ENCODE measurements at regions not wholly inside any gene's neighbourhood (a gene's known extent, or its start where the extent isn't known, plus 50 kb on each side); places are given as distances from the start of the nearest gene placed in this dataset.
"Not testable (repeated sequence)": the region's sequence is repeated elsewhere in the genome, so short reads cannot be mapped to it uniquely, and the experiment has no call there.

DNA sequence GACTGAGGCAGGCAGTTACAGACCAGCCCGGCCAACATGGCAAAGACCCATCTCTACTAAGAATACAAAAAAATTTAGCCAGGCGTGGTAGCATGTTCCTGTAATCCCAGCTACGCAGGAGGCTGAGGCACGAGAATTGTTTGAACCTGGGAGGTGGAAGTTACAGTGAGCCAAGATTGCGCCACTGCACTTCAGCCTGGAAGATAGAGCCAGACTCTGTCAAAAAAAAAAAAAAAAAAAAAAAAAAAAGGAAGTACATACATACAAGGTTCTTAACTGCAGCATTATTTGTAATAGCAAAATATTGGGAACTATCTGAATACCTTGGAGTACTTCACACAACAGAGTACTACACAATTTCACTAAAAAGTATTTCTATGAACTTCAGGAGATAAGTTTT is 183.5 kb upstream of the OLIG3 start:
- DNase-seq (ENCODE audit: low read depth, low spot score), result no peak
- in situ Hi-C loops (cut with HindIII; ENCODE audit: low pct_unique_long_range_greater_than_20kb, low sequenced_read_pairs), result no loop called here

DNA sequence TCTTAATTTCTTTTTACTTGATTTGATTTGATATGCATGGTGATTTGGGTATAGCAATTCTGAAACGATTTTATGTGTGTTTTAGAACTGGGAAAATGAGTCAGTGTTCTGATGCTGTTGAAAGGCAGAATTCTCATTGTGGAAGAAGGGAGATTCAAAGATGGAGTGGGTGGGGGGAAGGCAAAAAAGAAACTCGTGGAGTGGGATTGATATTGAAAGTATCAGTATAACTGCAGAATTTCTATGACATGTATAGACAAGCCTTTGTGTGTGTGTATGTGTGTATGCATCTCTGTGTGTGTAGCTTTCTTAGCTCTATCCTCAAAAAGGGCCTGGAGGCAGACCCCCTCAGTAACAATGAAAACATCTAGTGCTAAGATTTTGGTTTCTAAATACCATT is 184.3 kb upstream of the OLIG3 start:
- DNase-seq (ENCODE audit: low read depth, low spot score), result no peak
- in situ Hi-C loops (cut with HindIII; ENCODE audit: low pct_unique_long_range_greater_than_20kb, low sequenced_read_pairs), result no loop called here

DNA sequence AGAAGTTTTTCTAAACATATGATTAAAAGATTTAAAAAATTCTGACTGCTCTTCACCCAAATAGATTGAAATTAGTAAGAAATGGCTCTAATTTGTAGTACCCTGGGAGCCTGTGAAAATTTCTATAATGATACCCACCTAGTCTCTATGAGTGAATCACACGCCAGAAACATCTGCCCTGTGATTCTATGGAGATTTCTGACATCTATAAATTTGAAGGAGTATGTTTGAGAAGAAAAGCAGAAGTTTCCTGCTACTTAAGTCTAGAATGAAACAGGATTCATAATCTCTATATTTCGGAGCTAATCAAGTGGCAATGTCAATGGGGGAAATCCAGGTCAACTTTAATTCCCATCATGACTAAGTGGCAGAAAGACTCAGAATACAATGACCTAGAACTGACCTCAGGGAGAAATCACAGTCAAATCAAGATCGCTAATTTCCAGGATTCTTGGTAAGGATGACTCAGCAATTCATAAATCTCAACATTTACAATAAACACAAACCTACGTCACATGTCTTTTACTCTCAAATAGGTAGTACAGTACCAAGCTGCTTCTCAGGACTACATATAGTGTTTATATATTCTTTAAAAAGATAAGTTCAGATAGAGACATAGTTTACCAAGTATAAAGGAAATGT is 186.2 kb upstream of the TNFAIP3 start:
- in situ Hi-C loops (cut with HindIII; ENCODE audit: low pct_unique_long_range_greater_than_20kb, low sequenced_read_pairs), result no loop called here
- DNase-seq (ENCODE audit: low read depth, low spot score), result no peak

DNA sequence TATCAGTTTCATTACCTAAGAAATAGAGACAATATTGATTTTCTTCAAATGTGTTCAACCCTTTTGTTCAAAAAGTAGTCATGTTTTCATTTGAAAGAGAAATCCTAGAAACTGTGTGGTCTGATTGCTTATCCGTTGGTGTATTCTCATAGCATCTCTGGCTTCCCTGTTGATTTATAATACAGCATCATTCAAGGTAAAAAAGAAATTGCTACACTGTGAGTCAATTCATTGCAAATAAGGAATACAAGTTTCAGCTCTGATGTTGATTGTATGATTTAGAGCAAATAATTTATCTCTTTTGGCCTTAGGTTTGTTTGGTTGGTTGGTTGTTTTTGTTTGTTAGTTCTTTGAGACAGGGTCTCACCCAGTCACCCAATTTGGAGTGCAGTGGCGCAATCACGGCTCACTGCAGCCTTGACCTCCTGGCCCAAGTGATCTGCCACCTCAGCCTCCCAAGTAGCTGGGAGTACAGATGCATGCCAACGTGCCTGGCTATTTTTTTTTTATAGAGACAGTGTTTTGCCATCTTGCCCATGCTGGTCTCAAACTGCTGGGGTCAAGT is 185.5 kb upstream of the TNFAIP3 start:
- DNase-seq (ENCODE audit: low read depth, low spot score), result no peak
- in situ Hi-C loops (cut with HindIII; ENCODE audit: low pct_unique_long_range_greater_than_20kb, low sequenced_read_pairs), result no loop called here

DNA sequence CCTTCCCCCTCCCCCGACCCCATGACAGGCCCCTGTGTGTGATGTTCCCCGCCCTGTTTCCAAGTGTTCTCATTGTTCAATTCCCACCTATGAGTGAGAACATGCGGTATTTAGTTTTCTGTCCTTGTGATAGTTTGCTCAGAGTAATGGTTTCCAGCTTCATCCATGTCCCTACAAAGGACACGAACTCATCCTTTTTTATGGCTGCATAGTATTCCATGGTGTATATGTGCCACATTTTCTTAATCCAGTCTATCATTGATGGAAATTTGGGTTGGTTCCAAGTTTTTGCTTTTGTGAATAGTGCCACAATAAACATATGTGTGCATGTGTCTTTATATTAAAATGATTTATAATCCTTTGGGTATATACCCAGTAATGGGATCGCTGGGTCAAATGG is 184.4 kb upstream of the TNFAIP3 start:
- DNase-seq (ENCODE audit: low read depth, low spot score); in situ Hi-C loops (cut with HindIII; ENCODE audit: low pct_unique_long_range_greater_than_20kb, low sequenced_read_pairs): not testable (repeated sequence)

DNA sequence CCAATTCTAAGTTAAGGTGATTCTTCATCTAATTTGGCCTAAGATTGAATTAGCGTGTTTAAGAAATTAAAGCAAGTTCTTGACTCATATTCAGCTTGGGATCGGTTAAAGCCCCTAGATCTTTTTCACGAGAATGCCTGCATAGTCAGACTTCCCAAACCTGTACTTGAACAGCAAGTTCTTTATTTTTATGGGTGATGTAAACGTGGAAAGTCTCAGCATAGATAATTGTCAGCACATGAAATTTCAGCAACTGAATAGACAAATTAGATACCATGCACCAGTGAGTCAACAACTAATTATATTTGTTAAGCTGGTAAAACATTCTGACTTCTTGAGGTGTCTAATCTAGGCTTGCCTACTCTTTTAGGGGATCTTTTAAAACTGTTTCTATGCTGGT is 183.1 kb upstream of the TNFAIP3 start:
- DNase-seq (ENCODE audit: low read depth, low spot score), result no peak
- in situ Hi-C loops (cut with HindIII; ENCODE audit: low pct_unique_long_range_greater_than_20kb, low sequenced_read_pairs), result no loop called here

DNA sequence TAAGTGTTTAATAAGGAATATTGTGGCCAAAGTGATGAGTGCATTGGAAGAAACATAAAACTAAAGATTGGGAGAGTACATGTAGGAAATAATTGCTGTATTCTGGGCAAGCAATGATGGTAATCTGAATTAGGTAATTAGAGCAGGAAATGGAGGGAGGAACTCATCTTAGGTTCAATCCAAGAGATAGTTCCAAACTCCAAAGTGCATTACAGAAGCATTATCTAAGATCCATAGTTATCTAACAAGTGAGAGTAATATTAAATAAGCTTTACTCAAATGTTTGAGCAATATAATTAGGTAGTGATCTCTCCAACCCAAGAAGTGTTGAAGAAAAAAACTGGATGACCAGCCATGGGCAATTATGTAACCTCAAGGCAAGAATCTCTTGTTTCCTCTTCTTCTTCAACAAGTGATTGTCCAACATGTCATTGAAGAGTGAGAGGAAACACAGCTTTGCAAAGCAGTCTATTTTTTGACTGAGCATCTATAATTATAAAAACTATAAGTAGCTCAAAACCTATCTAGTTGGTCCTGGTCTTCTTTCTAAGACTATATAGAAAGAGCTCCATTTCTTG is 181.2 kb upstream of the TNFAIP3 start:
- no peak for DNase-seq (ENCODE audit: low read depth, low spot score)

DNA sequence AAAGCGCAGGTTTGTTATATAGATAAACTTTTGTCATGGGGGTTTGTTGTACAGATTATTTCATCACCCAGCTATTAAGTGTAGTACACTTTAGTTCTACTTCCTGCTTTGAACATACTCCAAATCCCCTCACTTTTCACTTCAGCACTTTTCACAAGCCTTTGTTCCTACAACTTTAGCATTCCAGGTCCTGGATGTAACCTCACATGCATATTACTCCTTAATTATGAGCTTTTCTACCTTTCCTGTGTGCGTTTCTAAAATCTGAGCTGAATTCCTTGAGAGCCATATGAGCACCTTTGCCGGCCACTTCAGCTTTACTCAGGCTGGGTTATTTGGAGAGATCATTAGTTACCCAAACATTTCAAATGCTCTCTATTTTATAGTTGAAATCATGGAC is 179.2 kb upstream of the TNFAIP3 start:
- in situ Hi-C loops (cut with HindIII; ENCODE audit: low pct_unique_long_range_greater_than_20kb, low sequenced_read_pairs), result no loop called here
- no peak for DNase-seq (ENCODE audit: low read depth, low spot score)

More for the DNA sequence above, 181.2 kb upstream of the TNFAIP3 start:
- in situ Hi-C loops (cut with HindIII; ENCODE audit: low pct_unique_long_range_greater_than_20kb, low sequenced_read_pairs), result no loop called here

DNA sequence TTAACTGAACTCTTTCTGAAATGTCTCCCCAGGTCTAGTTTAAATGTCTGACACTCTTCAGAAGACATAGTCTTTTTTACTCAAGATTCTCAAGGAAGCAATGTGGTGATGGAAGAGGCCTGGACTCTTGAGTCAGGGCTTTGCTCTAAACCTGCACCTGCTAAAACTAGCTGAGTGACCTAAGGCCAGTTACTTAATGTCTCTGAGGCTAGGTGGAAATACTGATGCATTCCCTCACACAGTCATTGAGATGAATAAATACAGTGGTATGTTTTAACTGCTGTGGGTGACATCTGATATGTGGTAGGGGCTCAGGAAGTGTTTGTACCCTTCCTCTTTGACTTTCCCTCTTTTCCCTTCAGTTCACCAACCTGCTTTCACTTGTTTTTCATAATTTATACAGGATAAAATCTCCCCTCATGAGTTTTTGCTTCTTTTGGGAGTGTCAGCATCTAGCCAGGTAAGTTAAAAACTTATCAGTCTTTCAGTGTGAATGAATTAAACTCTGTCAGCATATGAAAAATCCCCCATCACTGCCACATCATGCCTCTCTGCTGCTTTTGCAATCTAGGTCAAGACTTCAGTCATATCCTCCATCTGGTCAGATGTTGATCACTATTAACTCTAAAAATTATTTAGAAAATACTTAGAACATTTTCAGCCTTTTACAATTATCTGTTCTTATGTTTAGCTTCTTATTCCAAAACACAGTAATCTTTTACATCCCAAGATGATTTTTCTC is 178.7 kb upstream of the TNFAIP3 start:
- in situ Hi-C loops (cut with HindIII; ENCODE audit: low pct_unique_long_range_greater_than_20kb, low sequenced_read_pairs), result no loop called here
- no peak for DNase-seq (ENCODE audit: low read depth, low spot score)

DNA sequence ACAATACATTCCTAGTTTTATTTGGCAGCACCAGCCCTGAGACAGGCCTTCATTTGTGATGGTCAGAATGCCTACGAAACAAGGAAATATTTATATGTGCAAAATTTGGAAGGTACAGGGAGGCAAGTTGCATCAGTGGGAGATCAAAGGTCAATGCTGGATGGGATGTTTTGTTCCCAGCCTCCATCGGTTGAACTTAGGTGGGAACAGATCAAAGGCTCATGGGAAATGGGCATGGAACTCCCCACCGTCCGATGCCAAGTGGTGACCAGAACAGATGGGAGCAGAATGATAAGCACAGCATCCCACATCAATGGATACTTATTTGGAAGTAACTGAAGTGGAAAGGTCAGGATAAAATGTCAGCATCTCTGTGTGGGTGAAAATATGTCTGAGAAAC is 177.7 kb upstream of the TNFAIP3 start:
- no peak for DNase-seq (ENCODE audit: low read depth, low spot score)
- in situ Hi-C loops (cut with HindIII; ENCODE audit: low pct_unique_long_range_greater_than_20kb, low sequenced_read_pairs), result no loop called here

DNA sequence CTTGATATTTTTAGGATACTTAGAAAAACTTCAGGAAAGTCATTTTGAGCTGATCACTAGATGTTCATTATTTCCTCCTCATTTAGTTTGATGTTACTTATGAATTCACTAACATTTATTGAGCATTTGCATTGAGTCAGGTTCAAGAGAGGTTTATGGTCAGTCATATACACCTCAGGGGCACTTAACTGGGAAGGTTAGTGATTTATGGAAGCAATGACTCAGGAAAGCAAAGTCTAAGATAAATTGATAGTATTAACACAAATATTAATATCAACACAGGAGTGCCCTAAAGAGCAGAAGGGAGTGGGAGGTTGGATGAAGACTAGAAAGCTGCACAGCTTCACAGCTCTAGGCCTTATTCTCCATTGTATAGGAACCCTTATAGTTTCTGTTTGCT is 177.0 kb upstream of the TNFAIP3 start:
- DNase-seq (ENCODE audit: low read depth, low spot score), result no peak
- in situ Hi-C loops (cut with HindIII; ENCODE audit: low pct_unique_long_range_greater_than_20kb, low sequenced_read_pairs), result no loop called here

DNA sequence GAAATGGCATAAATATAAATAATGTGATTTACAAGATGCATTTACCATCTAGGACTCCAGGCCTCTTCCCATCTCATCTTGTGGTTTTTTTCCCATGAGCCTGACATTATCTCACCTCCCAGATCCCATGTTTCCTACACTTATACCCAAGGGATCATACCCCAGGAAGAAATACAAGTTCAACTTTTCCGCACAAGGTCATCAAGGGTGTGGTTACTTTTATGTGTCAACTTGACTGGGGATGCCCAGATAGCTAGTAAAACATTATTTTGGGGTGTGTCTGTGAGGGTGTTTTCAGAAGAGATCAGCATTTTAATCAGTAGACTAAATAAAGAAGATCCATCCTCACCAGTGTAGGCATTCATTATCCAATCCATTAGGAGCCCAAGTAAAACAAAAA is 176.3 kb upstream of the TNFAIP3 start:
- DNase-seq (ENCODE audit: low read depth, low spot score), result no peak
- in situ Hi-C loops (cut with HindIII; ENCODE audit: low pct_unique_long_range_greater_than_20kb, low sequenced_read_pairs), result no loop called here

DNA sequence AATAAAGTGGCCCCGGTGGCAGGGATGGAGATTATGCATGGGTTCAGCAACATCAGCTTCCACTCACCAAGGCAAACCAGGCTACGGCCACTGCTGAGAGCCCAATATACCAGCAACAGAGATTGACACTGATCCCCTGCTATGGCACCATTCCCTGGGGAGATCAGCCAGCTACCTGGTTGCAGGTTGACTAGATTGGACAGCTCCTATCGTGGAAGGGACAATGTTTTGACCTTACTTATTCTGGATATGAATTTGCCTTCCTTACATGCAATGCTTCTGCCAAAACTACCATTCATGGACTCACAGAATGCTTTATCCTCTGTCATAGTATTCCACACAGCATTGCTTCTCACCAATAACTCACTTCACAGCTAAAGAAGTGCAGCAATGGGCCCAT is 174.8 kb upstream of the TNFAIP3 start:
- in situ Hi-C loops (cut with HindIII; ENCODE audit: low pct_unique_long_range_greater_than_20kb, low sequenced_read_pairs), result no loop called here
- no peak for DNase-seq (ENCODE audit: low read depth, low spot score)

DNA sequence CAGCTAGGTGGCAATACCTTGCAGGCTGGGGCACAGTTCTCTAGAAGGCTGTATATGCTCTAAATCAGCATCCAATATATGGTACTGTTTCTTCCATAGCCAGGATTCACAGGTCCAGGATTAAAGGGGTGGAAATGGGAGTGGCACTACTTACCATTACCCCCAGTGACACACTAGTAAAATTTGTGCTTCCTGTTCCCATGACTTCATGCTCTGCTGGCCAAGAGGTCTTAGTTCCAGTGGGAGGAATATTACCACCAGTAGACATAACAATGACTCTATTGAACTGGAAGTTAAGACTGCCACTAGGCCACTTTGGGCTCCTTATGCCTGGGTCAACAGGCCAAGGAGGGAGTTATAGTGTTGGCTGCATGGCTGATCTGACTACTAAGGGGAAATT is 174.3 kb upstream of the TNFAIP3 start:
- DNase-seq (ENCODE audit: low read depth, low spot score), result peak; percentile 75
- in situ Hi-C loops (cut with HindIII; ENCODE audit: low pct_unique_long_range_greater_than_20kb, low sequenced_read_pairs), result no loop called here

DNA sequence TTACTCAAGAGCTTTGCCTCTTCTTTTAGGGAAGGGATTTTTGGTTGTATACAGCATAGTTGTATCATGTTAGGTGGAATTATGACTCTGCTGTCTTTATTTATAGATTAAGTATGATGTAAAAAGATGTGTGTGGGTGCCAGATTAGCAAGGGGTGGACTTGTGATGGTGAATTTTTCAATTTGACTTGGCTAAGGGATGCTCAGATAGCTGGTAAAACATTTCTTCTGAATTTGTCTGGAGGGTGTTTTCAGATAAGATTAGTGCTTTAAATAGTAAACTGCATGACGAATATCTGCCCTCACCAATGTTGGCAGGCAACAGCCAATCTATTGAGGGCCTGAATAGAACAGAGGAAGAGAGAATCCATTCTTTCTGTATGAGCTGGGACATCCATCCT is 173.3 kb upstream of the TNFAIP3 start:
- peak; percentile 28 for DNase-seq (ENCODE audit: low read depth, low spot score)
- in situ Hi-C loops (cut with HindIII; ENCODE audit: low pct_unique_long_range_greater_than_20kb, low sequenced_read_pairs), result no loop called here

DNA sequence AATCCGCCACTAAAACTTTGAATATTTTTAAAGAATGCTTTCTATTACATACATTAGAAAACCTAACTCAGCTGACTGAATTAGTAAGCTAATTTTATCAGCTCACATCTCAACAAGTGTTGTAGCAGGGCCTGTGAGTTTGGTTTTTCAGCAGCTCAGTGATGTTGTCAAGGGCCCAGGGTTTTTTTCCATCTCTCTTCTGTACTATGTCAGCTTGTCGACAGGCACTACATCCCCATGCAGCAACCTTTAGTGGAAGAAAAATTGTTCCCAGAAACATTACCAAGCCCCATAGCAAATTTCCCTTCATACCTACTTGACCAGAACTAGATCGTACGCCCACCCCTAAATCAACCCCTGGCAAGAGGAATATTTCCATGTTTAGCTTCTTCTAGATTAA is 170.3 kb upstream of the TNFAIP3 start:
- in situ Hi-C loops (cut with HindIII; ENCODE audit: low pct_unique_long_range_greater_than_20kb, low sequenced_read_pairs), result no loop called here
- DNase-seq (ENCODE audit: low read depth, low spot score), result no peak

DNA sequence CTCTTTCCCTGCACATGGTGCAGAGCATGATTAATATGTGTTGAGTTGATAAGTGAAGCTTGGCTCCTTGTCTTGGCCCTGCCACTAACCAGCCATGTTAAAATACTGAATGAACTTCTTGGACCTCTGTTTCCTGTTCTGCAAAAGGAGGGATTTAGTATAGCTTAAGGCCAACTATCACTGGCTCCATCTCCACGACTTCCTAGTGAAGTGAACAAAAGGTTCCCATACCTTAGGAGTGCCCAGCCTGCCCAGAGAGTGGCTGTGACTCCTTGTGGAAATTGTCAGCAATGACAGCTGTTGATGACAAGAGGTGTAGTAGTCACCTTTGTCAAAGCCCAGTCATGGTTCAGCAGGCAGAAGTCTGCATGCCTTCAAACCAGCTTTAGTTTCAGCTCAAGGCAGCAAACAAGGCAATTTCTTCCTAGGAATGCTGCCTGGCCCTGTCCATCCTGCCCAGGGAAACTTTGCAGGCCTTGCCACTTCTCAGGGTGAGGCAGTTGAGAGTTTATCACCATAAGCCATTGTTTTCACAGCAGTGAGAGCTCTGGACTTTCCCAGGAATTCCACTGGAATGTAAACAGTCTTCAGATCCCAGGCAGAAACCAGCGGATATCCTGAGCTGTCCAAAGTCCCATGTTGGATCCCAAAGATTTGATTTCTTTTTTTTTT is 169.7 kb upstream of the TNFAIP3 start:
- DNase-seq (ENCODE audit: low read depth, low spot score), result peak; percentile 26
- in situ Hi-C loops (cut with HindIII; ENCODE audit: low pct_unique_long_range_greater_than_20kb, low sequenced_read_pairs), result no loop called here

DNA sequence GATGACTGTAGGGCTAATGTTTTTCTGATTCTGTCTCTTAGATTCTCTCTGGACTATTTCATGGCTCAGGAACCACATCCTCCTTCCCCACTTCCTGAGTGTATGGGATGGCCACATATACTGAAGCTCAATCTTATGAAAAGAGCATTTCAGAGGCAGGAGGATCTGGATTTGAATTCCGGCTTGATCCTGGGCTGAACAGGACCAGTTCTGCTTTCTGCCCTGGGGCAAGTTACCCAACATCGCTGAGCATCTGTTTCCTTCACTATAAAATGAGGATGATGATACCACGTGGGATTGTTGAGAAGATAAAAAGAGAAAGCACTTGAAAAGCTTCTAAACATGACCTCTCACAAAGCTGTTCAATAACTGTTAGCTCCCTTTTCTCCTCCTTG is 168.4 kb upstream of the TNFAIP3 start:
- in situ Hi-C loops (cut with HindIII; ENCODE audit: low pct_unique_long_range_greater_than_20kb, low sequenced_read_pairs), result no loop called here
- no peak for DNase-seq (ENCODE audit: low read depth, low spot score)
